GM12873 (cell line): ENCODE measurements at regions not wholly inside any gene's neighbourhood (a gene's known extent, or its start where the extent isn't known, plus 50 kb on each side); places are given as distances from the start of the nearest gene placed in this dataset.

Experiments
- CTCF ChIP-seq: IDR thresholded peaks from 2 replicates; pipeline ENCODE4 v1.5.1; 2012; ENCODE audit warnings: low read depth, mild to moderate bottlenecking, moderate library complexity, low read length, control low read depth; ENCODE audit not compliant: insufficient read depth; ENCODE audit errors: missing control alignments

- no peak for TF ChIP-seq CTCF
These were observed 762.6 kb upstream of the GOLIM4 start for GRCh38 chr3:168858327-168858726.

GRCh38 chr3:168850109-168850508 is 754.4 kb upstream of the GOLIM4 start:
- TF ChIP-seq CTCF = no peak

- peak; percentile 48 for TF ChIP-seq CTCF
These were observed 751.7 kb upstream of the GOLIM4 start for GRCh38 chr3:168847291-168847883.

DNA sequence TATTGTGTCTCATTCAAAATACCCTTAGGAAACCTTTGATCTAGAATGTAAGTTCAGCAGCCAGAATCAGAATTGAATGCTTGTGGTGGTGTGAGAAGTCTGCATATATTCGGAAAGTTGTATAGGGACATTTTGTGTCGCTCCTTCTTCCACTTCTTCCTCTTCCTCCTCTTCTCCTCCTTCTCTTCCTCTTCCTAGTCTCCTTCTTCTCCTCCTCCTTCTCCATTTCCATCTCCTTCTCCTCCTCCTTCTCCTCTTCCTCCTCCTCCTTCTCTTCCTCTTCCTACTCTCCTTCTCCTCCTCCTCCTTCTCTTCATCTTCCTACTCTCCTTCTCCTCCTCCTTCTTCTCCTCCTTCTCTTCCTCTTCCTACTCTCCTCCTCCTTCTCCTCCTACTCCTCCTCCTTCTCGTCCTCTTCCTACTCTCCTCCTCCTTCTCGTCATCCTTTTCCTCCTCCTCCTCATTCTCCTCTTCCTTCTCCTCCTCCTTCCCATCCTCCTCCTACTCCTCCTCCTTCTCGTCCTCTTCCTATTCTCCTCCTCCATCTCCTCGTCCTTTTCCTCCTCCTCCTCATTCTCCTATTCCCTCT is 749.3 kb upstream of the GOLIM4 start:
- TF ChIP-seq CTCF = no peak

DNA sequence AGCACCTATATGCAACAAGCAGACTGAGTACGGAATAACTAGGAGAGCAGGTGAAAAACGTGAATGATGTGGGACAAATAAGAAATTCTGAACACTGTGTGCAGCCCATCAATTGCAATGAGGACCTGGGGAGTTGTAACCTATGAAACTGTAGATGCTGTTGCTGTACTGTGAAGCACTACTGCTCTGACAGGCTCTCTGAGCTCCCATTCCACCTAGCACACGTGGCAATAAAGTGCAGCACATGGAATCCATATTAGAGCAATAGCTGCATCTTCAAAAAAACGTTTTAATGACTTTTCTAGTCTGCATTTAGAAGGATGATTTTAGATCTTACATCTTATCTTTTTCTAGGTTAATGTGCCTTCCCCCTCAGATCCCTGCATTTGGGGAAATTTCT is 748.7 kb upstream of the GOLIM4 start:
- no peak for TF ChIP-seq CTCF

- no peak for TF ChIP-seq CTCF
These were observed 747.8 kb upstream of the GOLIM4 start for GRCh38 chr3:168843481-168843880.

DNA sequence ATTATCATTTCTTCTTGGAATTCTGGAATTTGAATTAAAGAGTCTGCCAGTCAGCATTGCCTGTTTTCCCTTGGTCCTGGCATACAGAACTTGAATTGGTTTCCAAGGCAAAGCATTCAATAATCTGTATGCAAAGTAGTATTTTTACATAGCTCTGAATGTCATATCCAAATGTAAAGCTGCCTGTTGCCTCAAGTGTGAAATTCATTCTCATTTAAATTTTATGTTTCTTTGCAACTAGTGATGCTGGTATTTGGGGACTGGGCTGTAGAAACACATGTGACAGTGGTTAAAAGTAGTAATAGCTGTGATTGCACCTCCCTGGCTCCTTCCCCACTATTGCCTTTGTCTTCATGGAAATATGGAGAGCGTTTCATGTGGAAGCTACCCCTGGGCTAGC is 743.9 kb upstream of the GOLIM4 start:
- TF ChIP-seq CTCF = no peak
